ENCODE measurements at regions not wholly inside any gene's neighbourhood (a gene's known extent, or its start where the extent isn't known, plus 50 kb on each side); places are given as distances from the start of the nearest gene placed in this dataset.

DNA sequence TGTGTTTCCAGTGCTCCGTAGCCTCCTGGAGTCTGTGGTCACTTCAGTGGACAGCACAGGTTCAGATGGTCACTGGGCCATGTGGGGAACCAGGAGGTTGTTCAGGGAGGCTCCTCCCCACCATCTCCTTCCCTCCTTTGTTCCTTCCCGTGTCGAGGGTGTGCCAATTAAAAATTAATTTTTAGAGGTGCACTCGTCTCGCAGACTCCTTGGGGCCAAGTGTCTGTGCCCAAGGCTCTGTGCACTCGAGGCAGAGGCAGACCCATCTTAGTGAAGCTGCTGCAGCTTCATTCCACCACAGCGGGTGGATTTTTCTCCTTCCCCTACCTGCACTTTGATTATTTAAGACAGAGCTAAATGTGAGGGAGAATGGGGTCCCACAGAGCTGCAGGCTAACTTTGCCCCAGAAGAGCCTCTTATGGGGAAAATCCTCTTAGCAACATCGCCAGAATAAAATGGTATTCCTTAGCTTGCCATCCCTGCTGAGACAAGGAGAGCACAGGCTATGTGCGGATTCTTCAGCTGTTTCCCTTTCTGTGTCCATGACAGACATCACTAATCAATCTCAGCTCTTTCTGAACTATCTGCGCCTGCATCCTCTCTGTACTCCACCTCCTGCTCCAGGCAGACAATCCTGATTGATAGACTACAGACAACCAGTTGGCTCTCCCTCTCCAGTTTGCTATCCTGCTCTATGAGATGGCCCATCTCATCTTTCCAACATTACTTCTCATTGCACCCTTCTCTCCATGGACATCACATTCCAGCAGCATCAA lies 159.5 kb downstream of the VRK1 start:
- whole genome bisulfite sequencing = 92% methylated on average over 10 of the region's 10 CpGs
- H3K36me3 ChIP-seq = no peaks in the 10 kb centered on the region
- TF ChIP-seq POLR2A (IDR thresholded peaks at IDR 0.05) (no peak), POLR2AphosphoS5 (IDR thresholded peaks at IDR 0.05) (no peak)
- TF ChIP-seq, protein P1, sequence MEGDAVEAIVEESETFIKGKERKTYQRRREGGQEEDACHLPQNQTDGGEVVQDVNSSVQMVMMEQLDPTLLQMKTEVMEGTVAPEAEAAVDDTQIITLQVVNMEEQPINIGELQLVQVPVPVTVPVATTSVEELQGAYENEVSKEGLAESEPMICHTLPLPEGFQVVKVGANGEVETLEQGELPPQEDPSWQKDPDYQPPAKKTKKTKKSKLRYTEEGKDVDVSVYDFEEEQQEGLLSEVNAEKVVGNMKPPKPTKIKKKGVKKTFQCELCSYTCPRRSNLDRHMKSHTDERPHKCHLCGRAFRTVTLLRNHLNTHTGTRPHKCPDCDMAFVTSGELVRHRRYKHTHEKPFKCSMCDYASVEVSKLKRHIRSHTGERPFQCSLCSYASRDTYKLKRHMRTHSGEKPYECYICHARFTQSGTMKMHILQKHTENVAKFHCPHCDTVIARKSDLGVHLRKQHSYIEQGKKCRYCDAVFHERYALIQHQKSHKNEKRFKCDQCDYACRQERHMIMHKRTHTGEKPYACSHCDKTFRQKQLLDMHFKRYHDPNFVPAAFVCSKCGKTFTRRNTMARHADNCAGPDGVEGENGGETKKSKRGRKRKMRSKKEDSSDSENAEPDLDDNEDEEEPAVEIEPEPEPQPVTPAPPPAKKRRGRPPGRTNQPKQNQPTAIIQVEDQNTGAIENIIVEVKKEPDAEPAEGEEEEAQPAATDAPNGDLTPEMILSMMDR (IDR thresholded peaks at IDR 0.05) = no peak

DNA sequence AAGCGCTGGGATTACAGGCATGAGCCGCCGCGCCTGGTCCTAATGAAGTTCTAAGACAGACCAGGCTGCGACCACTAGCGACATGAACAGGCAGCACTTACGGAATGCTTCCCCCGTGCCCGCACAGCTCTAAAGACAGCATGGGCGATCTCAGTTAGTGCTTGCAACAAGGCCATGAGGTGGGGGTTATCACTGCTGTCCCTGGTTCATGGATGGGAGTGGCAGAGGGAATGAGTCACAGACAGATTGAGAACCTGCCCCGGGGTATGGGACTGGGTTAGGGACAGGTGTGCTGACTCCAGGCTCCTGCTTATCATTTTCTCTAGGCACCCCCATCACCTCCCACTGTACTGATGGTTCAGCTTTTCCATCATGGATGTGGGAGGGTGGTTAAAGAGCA lies 160.9 kb downstream of the VRK1 start:
- no peak for DNase-seq (ENCODE audit: low spot score)
- Histone ChIP-seq H3K9me3 (no peaks in the 10 kb centered on the region), H3K27ac (no peak overlapping the region), H3K36me3 (no peaks in the 10 kb centered on the region), H3K27me3 (replicated peaks; ENCODE audit: insufficient read depth) (no peaks in the 10 kb centered on the region), H3K4me3 (no peak overlapping the region), H3K4me1 (replicated peaks) (no peaks in the 10 kb centered on the region)
- intact Hi-C loops (cut with DNase I) = no loop called here
- 97% methylated on average over 11 of the region's 11 CpGs for WGBS
- TF ChIP-seq POLR2AphosphoS5 (IDR thresholded peaks at IDR 0.05) (no peak), POLR2A (IDR thresholded peaks at IDR 0.05) (no peak)
- TF ChIP-seq, protein P1 (IDR thresholded peaks at IDR 0.05) = no peak

More for the DNA sequence above, 159.5 kb downstream of the VRK1 start:
- Histone ChIP-seq H3K4me3 (no peak overlapping the region), H3K9me3 (no peaks in the 10 kb centered on the region), H3K4me1 (replicated peaks) (no peaks in the 10 kb centered on the region), H3K27me3 (replicated peaks; ENCODE audit: insufficient read depth) (no peaks in the 10 kb centered on the region), H3K27ac (no peak overlapping the region)
- intact Hi-C loops (cut with DNase I) = no loop called here
- DNase-seq (ENCODE audit: low spot score) = no peak

DNA sequence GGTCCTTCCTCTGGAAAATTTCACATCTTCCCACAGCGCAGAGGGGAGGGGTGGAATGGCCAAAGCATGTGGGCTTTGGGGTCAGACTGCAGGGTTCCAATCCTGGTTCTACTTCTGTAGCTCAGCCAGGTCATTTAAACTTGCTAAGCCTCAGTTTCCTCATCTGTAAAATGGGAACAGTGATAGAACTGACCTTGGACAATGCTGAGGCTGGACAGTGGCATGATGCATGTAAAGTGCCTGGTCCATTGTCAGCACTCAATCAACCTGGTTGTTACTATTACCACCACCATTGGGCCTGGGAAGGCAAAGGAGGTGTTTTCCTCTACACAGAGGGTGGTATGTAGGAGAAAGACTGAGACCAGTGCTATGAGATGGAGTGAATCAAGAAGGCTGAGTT lies 162.8 kb downstream of the VRK1 start:
- Histone ChIP-seq H3K36me3 (no peaks in the 10 kb centered on the region), H3K27me3 (replicated peaks; ENCODE audit: insufficient read depth) (no peaks in the 10 kb centered on the region), H3K27ac (no peak overlapping the region), H3K4me1 (replicated peaks) (no peaks in the 10 kb centered on the region), H3K4me3 (no peak overlapping the region), H3K9me3 (no peaks in the 10 kb centered on the region)
- TF ChIP-seq POLR2A (IDR thresholded peaks at IDR 0.05) (no peak), POLR2AphosphoS5 (IDR thresholded peaks at IDR 0.05) (no peak)
- intact Hi-C loops (cut with DNase I) = no loop called here
- 0% methylated on average over 1 of the region's 1 CpG for WGBS
- DNase-seq (ENCODE audit: low spot score) = no peak

DNA sequence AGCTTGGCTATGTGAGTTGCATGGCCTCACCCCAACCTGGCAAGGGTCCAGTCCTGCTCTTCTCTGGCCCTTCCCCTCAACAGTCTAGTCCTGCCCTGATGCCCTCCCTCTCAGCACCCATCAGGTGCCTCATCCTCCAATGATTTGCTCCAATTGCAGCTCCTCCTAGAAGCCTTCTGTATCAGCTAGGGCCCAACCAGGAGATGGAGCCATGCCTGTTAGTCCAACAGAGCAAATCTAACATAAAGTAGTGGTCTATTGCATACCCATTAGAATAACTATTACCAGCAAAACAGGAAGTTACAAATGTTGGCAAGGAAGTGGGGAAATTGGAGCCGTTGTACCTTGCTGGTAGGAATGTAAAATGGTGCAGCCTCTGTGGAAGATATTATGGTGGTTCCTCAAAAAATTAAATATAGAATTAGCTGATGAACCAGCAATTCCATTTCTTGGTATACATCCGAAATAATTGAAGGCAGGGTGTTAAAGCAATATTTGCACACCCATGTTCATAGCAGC lies 163.5 kb downstream of the VRK1 start:
- Histone ChIP-seq H3K36me3 (no peaks in the 10 kb centered on the region), H3K27me3 (replicated peaks; ENCODE audit: insufficient read depth) (no peaks in the 10 kb centered on the region), H3K27ac (no peak overlapping the region), H3K9me3 (no peaks in the 10 kb centered on the region), H3K4me1 (replicated peaks) (no peaks in the 10 kb centered on the region), H3K4me3 (no peak overlapping the region)
- no peak for DNase-seq (ENCODE audit: low spot score)
- intact Hi-C loops (cut with DNase I) = no loop called here
- WGBS = 77% methylated on average over 2 of the region's 2 CpGs
- TF ChIP-seq POLR2AphosphoS5 (IDR thresholded peaks at IDR 0.05) = no peak
- TF ChIP-seq, protein P1 (IDR thresholded peaks at IDR 0.05) = no peak
- TF ChIP-seq POLR2A (IDR thresholded peaks at IDR 0.05) = no peak

DNA sequence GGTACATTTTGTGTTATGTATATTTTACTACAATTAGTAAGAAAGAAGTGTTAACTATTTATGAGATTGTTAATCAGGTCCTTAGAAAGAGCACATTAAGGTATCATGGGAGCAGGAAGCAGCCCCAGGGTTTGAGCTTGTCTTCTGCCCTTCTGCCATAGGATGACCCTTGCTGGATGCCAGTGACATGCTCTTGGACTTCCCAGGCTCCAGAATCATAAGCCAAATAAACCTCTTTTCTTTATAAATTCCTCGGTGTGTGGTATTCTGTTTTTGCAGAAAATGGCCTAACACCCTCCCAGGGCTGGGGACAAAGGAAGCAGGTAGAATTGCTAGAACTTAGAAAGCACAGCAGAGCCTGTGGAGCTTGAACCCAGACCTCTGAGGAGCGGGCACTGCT lies 164.7 kb downstream of the VRK1 start:
- no peak for TF ChIP-seq POLR2AphosphoS5 (IDR thresholded peaks at IDR 0.05)
- TF ChIP-seq POLR2A (IDR thresholded peaks at IDR 0.05) = no peak
- TF ChIP-seq, protein P1 (IDR thresholded peaks at IDR 0.05) = no peak
- no peaks in the 10 kb centered on the region for H3K27me3 ChIP-seq (replicated peaks; ENCODE audit: insufficient read depth)
- H3K9me3 ChIP-seq = no peaks in the 10 kb centered on the region
- intact Hi-C loops (cut with DNase I) = no loop called here
- no peak overlapping the region for H3K4me3 ChIP-seq
- DNase-seq (ENCODE audit: low spot score) = no peak
- WGBS = 47% methylated on average over 2 of the region's 2 CpGs
- no peak overlapping the region for H3K27ac ChIP-seq
- no peaks in the 10 kb centered on the region for H3K36me3 ChIP-seq
- no peaks in the 10 kb centered on the region for H3K4me1 ChIP-seq (replicated peaks)

Measured in prostate gland (tissue), 2 donors.